Natural killer cell (primary cell): ENCODE measurements at regions not wholly inside any gene's neighbourhood (a gene's known extent, or its start where the extent isn't known, plus 50 kb on each side); places are given as distances from the start of the nearest gene placed in this dataset.

Experiments used
- ATAC-seq, 3 donors: fragments of 150-1000 bp in 2 of 3; fragments of 200-7000 bp in 1 of 3; cut with Tn5 transposase; 1 replicate in 1 of 3; 2 replicates in 2 of 3; pipeline ENCODE4 v1.10.0; 2021; ENCODE audit warnings: mild to moderate bottlenecking in 2 of 3, moderate library complexity in 2 of 3
- DNase-seq, 2 donors: peaks; one replicate each; pipeline versions ENCODE4 v3.0.0 to v3.0.0-alpha.2; 2013 to 2021; ENCODE audit warnings: mixed read lengths in 1 of 2
- H3K27ac ChIP-seq: one replicate; pipeline ENCODE4 v1.5.1; 2013; ENCODE audit warnings: mild to moderate bottlenecking, low read length
- H3K27me3 ChIP-seq: one replicate; pipeline ENCODE4 v1.6.1; 2013; ENCODE audit warnings: low read length; ENCODE audit not compliant: control insufficient read depth, insufficient read depth
- H3K36me3 ChIP-seq: one replicate; pipeline ENCODE4 v1.6.1; 2013; ENCODE audit warnings: low read length; ENCODE audit not compliant: control insufficient read depth, insufficient read depth
- H3K4me1 ChIP-seq: one replicate; pipeline ENCODE4 v1.6.1; 2013; ENCODE audit warnings: low read length; ENCODE audit not compliant: control insufficient read depth, insufficient read depth
- H3K4me3 ChIP-seq: one replicate; pipeline ENCODE4 v1.5.1; 2013; ENCODE audit warnings: low read length
- H3K9me3 ChIP-seq: one replicate; pipeline ENCODE4 v1.6.1; 2013; ENCODE audit warnings: low read length; ENCODE audit not compliant: control insufficient read depth, insufficient read depth
- H3K27ac Mint-ChIP-seq, 2 donors: one replicate each; pipeline ENCODE4 v1.8.0; 2022; ENCODE audit warnings: mild to moderate bottlenecking in 2 of 2, mixed read lengths in 2 of 2, moderate library complexity in 1 of 2
- H3K27me3 Mint-ChIP-seq, 2 donors: one replicate each; pipeline ENCODE4 v1.8.0; 2022; ENCODE audit warnings: low read depth in 2 of 2, mixed read lengths in 2 of 2
- H3K36me3 Mint-ChIP-seq: one replicate; pipeline ENCODE4 v1.8.0; 2022; ENCODE audit warnings: mixed read lengths
- H3K4me1 Mint-ChIP-seq, 2 donors: one replicate each; pipeline ENCODE4 v1.8.0; 2022; ENCODE audit warnings: mixed read lengths in 2 of 2
- H3K4me3 Mint-ChIP-seq: one replicate; pipeline ENCODE4 v1.8.0; 2022; ENCODE audit warnings: mild to moderate bottlenecking, moderate library complexity, mixed read lengths
- H3K9me3 Mint-ChIP-seq, 2 donors: one replicate each; pipeline ENCODE4 v1.8.0; 2022; ENCODE audit warnings: mixed read lengths in 2 of 2
- WGBS: methylation state at CpG from one replicate; pipeline ENCODE4 v1.1.7; 2013; ENCODE audit warnings: missing lambda C conversion rate; ENCODE audit not compliant: insufficient coverage; 5-methylcytosine and 5-hydroxymethylcytosine counted together
- intact Hi-C: fragments of 100-400 bp; cut with micrococcal nuclease; formaldehyde crosslinking; loops from one replicate; pipeline ENCODE4 v1.14.2; 2022
- TF ChIP-seq, protein P1 (sequence below): fragments of 200-600 bp; IDR thresholded peaks from one replicate; pipeline ENCODE4 v1.8.0; 2022; ENCODE audit warnings: antibody characterized with exemption

DNA sequence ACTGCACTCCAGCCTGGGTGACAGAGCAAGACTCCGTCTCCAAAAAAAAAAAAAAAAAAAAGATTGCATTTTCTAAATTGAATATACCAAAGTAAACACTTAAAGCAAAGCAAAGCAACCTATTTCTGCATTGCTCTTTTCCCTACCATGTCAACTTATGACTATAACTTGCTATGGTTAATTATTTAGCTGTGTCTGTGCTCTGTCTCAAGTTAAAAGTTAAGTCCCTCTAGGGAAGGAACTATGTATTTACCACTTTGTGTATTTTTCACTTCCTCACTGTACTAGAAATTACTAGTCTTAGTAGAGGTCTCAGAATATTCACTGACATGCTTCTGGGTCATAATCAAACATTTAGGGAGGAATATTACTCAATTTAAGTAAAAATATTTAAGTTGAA is 711.7 kb upstream of the SOX9 start:
- no CpG with 5 or more reads among the region's 1 CpG for WGBS
- ATAC-seq (no peak), DNase-seq (no peak)
- no peak overlapping the region for H3K4me3 ChIP-seq
- no peak overlapping the region for H3K27ac Mint-ChIP-seq
- no peaks in the 10 kb centered on the region for H3K27me3 ChIP-seq
- TF ChIP-seq, protein P1, sequence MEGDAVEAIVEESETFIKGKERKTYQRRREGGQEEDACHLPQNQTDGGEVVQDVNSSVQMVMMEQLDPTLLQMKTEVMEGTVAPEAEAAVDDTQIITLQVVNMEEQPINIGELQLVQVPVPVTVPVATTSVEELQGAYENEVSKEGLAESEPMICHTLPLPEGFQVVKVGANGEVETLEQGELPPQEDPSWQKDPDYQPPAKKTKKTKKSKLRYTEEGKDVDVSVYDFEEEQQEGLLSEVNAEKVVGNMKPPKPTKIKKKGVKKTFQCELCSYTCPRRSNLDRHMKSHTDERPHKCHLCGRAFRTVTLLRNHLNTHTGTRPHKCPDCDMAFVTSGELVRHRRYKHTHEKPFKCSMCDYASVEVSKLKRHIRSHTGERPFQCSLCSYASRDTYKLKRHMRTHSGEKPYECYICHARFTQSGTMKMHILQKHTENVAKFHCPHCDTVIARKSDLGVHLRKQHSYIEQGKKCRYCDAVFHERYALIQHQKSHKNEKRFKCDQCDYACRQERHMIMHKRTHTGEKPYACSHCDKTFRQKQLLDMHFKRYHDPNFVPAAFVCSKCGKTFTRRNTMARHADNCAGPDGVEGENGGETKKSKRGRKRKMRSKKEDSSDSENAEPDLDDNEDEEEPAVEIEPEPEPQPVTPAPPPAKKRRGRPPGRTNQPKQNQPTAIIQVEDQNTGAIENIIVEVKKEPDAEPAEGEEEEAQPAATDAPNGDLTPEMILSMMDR: no peak
- H3K36me3 ChIP-seq: no peaks in the 10 kb centered on the region
- no peaks in the 10 kb centered on the region for H3K9me3 ChIP-seq
- H3K4me1 Mint-ChIP-seq: no peaks in the 10 kb centered on the region
- no peaks in the 10 kb centered on the region for H3K4me1 ChIP-seq
- no peak overlapping the region for H3K27ac ChIP-seq
- H3K36me3 Mint-ChIP-seq: no peaks in the 10 kb centered on the region
- no peaks in the 10 kb centered on the region for H3K27me3 Mint-ChIP-seq
- H3K9me3 Mint-ChIP-seq: peaks cover 2 to 5% of the 10 kb centered on the region in 2 donors
- intact Hi-C loops: no loop called here
- H3K4me3 Mint-ChIP-seq: no peak overlapping the region

DNA sequence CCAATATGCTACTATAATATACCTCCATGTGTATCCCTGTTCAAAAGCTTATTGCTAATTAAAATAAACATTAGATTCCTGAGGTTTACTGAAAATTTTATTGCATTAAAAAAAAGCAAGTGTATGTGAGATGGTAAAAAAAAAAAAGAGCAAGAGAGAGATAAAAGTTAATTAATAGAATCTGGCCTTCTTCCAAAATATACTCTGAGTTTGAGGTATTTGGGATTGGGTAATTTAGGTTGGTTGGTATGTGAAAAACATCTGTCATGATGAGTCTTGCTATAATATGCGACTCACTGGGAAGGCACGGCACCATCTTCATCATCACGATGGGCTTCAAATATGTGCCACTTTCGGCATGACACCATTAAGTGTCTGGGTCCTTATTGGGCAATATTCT is 711.1 kb upstream of the SOX9 start:
- H3K36me3 Mint-ChIP-seq: no peaks in the 10 kb centered on the region
- WGBS: 94% methylated on average over 4 of the region's 4 CpGs
- H3K36me3 ChIP-seq: no peaks in the 10 kb centered on the region
- H3K27me3 ChIP-seq: no peaks in the 10 kb centered on the region
- ATAC-seq (no peak), DNase-seq (no peak)
- peaks cover 2 to 8% of the 10 kb centered on the region in 2 donors for H3K9me3 Mint-ChIP-seq
- intact Hi-C loops: no loop called here
- no peak overlapping the region for H3K4me3 ChIP-seq
- no peak overlapping the region for H3K27ac Mint-ChIP-seq
- no peaks in the 10 kb centered on the region for H3K9me3 ChIP-seq
- no peaks in the 10 kb centered on the region for H3K27me3 Mint-ChIP-seq
- no peaks in the 10 kb centered on the region for H3K4me1 Mint-ChIP-seq
- H3K4me3 Mint-ChIP-seq: no peak overlapping the region
- H3K4me1 ChIP-seq: no peaks in the 10 kb centered on the region
- TF ChIP-seq, protein P1: no peak
- no peak overlapping the region for H3K27ac ChIP-seq

DNA sequence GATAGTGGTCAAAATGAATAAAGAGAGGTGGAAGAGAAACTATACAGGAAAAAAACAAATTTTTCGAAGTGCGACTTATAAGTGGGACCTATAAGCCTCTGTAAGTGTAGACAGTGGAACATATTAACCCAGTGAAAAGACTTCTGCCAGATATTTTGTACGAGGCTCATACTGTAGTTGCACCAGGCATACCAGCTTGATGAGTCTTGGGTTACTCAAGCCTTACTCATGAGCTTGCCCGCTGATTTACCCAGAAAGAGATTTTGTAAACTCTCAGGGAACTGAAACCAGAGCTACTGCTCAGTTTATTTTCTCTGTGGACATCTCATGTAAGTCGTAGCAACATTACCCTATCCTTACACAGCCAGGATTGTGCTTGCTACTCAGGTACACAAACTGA is 708.0 kb upstream of the SOX9 start:
- ATAC-seq (no peak), DNase-seq (no peak)
- Histone ChIP-seq H3K36me3 (no peaks in the 10 kb centered on the region), H3K4me1 (no peaks in the 10 kb centered on the region), H3K27me3 (no peaks in the 10 kb centered on the region), H3K9me3 (no peaks in the 10 kb centered on the region), H3K4me3 (no peak overlapping the region), H3K27ac (no peak overlapping the region)
- H3K27me3 Mint-ChIP-seq: no peaks in the 10 kb centered on the region
- H3K4me1 Mint-ChIP-seq: no peaks in the 10 kb centered on the region
- H3K4me3 Mint-ChIP-seq: no peak overlapping the region
- H3K9me3 Mint-ChIP-seq: peaks cover 4 to 14% of the 10 kb centered on the region in 2 donors
- H3K27ac Mint-ChIP-seq: no peak overlapping the region
- H3K36me3 Mint-ChIP-seq: no peaks in the 10 kb centered on the region
- 79% methylated on average over 5 of the region's 5 CpGs for WGBS
- TF ChIP-seq, protein P1: no peak
- intact Hi-C loops: no loop called here

DNA sequence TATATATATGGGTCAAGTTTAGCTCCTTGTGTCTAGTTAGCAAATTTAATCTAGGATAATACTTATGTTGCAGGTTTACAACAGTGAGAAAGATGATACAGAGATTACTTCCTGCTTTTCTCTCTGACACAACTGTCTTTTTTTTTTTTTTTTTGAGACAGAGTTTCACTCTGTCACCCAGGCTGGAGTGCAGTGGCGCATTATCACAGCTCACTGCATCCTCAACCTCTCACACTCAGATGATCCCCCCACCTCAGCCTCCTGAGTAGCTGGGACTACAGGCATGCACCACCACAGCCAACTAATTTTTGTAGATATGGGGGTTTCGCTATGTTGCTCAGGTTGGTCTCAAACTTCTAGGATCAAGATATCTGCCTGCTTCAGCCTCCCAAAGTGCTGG is 706.9 kb upstream of the SOX9 start:
- no peak overlapping the region for H3K4me3 ChIP-seq
- DNase-seq (no peak), ATAC-seq (no peak)
- H3K36me3 ChIP-seq: no peaks in the 10 kb centered on the region
- no peaks in the 10 kb centered on the region for H3K4me1 Mint-ChIP-seq
- no peaks in the 10 kb centered on the region for H3K27me3 ChIP-seq
- WGBS: 59% methylated on average over 2 of the region's 2 CpGs
- intact Hi-C loops: no loop called here
- peaks cover 4 to 16% of the 10 kb centered on the region in 2 donors for H3K9me3 Mint-ChIP-seq
- no peaks in the 10 kb centered on the region for H3K4me1 ChIP-seq
- H3K27me3 Mint-ChIP-seq: no peaks in the 10 kb centered on the region
- no peak overlapping the region for H3K27ac Mint-ChIP-seq
- no peak overlapping the region for H3K4me3 Mint-ChIP-seq
- H3K27ac ChIP-seq: no peak overlapping the region
- TF ChIP-seq, protein P1: no peak
- H3K9me3 ChIP-seq: no peaks in the 10 kb centered on the region
- no peaks in the 10 kb centered on the region for H3K36me3 Mint-ChIP-seq
